ENCODE measurements at regions not wholly inside any gene's neighbourhood (a gene's known extent, or its start where the extent isn't known, plus 50 kb on each side); places are given as distances from the start of the nearest gene placed in this dataset.

GRCh38 chr3:1955750-1956149, 142.9 kb upstream of the CNTN4 start:
- TF ChIP-seq POLR2A (IDR thresholded peaks at IDR 0.05), result no peak
- no peak for TF ChIP-seq POLR2AphosphoS5 (IDR thresholded peaks at IDR 0.05)
